ENCODE measurements at regions not wholly inside any gene's neighbourhood (a gene's known extent, or its start where the extent isn't known, plus 50 kb on each side); places are given as distances from the start of the nearest gene placed in this dataset.

GRCh38 chr20:57834306-57835073, 124.7 kb upstream of the PMEPA1 start:
- CTCF ChIA-PET = interaction anchor here (1.0 kb wide), 1 partner anchor 345 kb away, joined by 3 read pairs; no protein-coding TSS in a partner anchor
- POLR2A ChIA-PET (ENCODE audit: low non-redundant PET) = no interaction called here
- TF ChIP-seq CTCF (conservative IDR thresholded peaks at IDR 0.05; ENCODE audit: low read depth) = no peak

GRCh38 chr20:57831993-57832585, 122.3 kb upstream of the PMEPA1 start:
- no peak for DNase-seq (ENCODE audit: low spot score)
- TF ChIP-seq CTCF (conservative IDR thresholded peaks at IDR 0.05; ENCODE audit: low read depth) = no peak
- ChIA-PET POLR2A (ENCODE audit: low non-redundant PET) (no interaction called here), CTCF (interaction anchor here (0.6 to 1.0 kb wide), 2 partner anchors 41 to 313 kb away, joined by 3 read pairs; no protein-coding TSS in a partner anchor)
- no peak overlapping the region for H3K27ac ChIP-seq

More at GRCh38 chr20:57834306-57835073, 124.7 kb upstream of the PMEPA1 start:
- no peak overlapping the region for H3K27ac ChIP-seq
- DNase-seq (ENCODE audit: low spot score) = no peak

GRCh38 chr20:57831326-57831992, 121.6 kb upstream of the PMEPA1 start:
- TF ChIP-seq CTCF (conservative IDR thresholded peaks at IDR 0.05; ENCODE audit: low read depth) = no peak
- DNase-seq (ENCODE audit: low spot score) = no peak
- H3K27ac ChIP-seq = no peak overlapping the region
- ChIA-PET POLR2A (ENCODE audit: low non-redundant PET) (no interaction called here), CTCF (interaction anchor here (1.0 kb wide), 1 partner anchor 40 kb away, joined by 3 read pairs; no protein-coding TSS in a partner anchor)

GRCh38 chr20:57830515-57830895, 120.7 kb upstream of the PMEPA1 start:
- H3K27ac ChIP-seq = no peak overlapping the region
- CTCF ChIA-PET = no interaction called here
- no peak for DNase-seq (ENCODE audit: low spot score)
- TF ChIP-seq CTCF (conservative IDR thresholded peaks at IDR 0.05; ENCODE audit: low read depth) = no peak
- POLR2A ChIA-PET (ENCODE audit: low non-redundant PET) = no interaction called here

GRCh38 chr20:57829805-57830514, 120.1 kb upstream of the PMEPA1 start:
- no peak for TF ChIP-seq CTCF (conservative IDR thresholded peaks at IDR 0.05; ENCODE audit: low read depth)
- ChIA-PET CTCF (interaction anchor here (0.7 kb wide), 1 partner anchor 137 kb away, joined by 4 read pairs; no protein-coding TSS in a partner anchor), POLR2A (ENCODE audit: low non-redundant PET) (no interaction called here)
- H3K27ac ChIP-seq = no peak overlapping the region
- no peak for DNase-seq (ENCODE audit: low spot score)

- no peak for TF ChIP-seq CTCF (conservative IDR thresholded peaks at IDR 0.05; ENCODE audit: low read depth)
- POLR2A ChIA-PET (ENCODE audit: low non-redundant PET) = no interaction called here
Measured at GRCh38 chr20:57829336-57829735, 119.5 kb upstream of the PMEPA1 start.

More at GRCh38 chr20:57829336-57829735, 119.5 kb upstream of the PMEPA1 start:
- H3K27ac ChIP-seq = no peak overlapping the region
- DNase-seq (ENCODE audit: low spot score) = no peak
- CTCF ChIA-PET = interaction anchor here (0.7 kb wide), 1 partner anchor 136 kb away, joined by 4 read pairs; no protein-coding TSS in a partner anchor

Data from RWPE1 (cell line).